Stimulated activated CD4-positive, alpha-beta T cell treated with anti-CD3 and anti-CD28 coated beads, Interleukin-12 subunit alpha, Interleukin-12 subunit beta, amount 100 ng/mL, for 48 hours (primary cell): ENCODE measurements at regions not wholly inside any gene's neighbourhood (a gene's known extent, or its start where the extent isn't known, plus 50 kb on each side); places are given as distances from the start of the nearest gene placed in this dataset.
"Not testable (repeated sequence)": the region's sequence is repeated elsewhere in the genome, so short reads cannot be mapped to it uniquely, and the experiment has no call there.

Experiments used
- DNase-seq, 3 donors: peaks; one replicate each; pipeline ENCODE4 v3.0.0-alpha.2; 2020; ENCODE audit warnings: low read depth in 2 of 3, low spot score in 1 of 3

GRCh38 chr4:72884225-72884624 is 185.3 kb downstream of the COX18 start:
- DNase-seq: not testable (repeated sequence)

DNA sequence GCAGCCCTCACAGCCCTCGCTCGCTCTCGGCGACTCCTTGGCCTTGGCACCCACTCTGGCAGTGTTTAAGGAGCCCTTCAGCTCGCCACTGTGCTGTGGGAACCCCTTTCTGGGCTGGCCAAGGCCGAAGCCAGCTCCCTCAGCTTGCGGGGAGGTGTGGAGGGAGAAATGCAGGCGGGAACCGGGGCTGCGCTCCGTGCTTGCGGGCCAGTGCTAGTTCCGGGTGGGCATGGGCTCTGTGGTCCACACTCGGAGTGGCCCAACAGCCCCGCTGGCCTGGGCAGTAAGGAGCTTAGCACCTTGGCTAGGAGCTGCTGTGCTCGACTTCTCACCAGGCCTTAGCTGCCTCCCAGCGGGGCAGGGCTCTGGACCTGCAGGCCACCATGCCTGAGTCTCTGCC is 192.6 kb downstream of the COX18 start:
- DNase-seq: no peak

DNA sequence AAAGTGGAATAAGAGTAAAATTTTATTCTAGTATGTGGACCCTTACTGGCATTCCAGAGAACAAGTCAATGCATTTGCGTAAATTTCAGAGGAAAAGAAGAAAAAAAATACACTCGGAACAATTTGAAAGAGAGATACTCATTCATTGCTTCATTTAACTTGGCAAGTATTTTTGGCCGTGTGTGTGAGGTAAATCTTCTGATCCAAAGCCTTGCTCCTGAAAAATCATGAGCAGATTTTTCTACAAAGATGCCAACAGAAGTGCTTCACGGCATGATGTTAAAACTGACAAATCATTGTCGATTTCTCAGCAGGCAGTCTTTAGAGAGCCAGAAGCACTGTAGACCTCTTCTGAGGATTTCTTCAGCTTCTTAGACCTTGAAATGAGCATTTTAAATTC is 194.0 kb downstream of the COX18 start:
- no peak for DNase-seq

GRCh38 chr4:72875138-72875537 is 194.4 kb downstream of the COX18 start:
- DNase-seq: no peak

DNA sequence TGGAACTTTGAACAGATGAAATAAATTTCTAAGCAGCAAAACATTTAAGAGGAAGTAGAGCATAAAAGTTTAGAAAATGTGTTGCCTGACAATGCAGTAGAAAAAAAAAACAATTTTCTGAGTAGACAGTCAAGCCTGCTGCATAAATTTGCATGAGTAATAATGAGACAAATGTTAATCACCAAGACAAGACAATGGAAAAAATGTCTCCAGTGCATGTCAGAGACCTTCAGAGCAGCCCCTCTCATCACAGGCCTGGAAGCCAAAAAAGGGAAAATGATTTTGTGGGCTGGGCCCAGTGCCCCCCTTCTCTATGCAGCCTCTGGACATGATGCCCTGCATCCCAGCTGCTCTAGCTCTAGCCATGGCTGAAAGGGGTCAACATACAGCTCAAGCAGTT is 204.6 kb downstream of the COX18 start:
- DNase-seq: no peak

DNA sequence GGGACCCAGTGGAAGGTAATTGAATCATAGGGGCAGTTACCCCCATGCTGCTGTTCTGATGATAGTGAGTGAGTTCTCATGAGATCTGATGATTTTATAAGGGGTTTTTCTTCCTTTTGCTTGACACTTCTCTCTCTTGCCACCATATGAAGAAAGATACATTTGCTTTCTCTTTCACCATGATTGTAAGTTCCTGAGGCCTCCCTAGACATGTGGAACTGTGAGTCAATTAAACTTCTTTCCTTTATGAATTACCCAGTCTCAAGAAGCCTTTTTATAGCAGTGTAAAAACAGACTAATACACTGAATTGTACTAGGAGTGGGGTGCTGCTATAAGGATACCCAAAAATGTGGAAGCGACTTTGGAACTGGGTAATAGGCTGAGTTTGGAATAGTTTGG is 205.2 kb downstream of the COX18 start:
- DNase-seq: not testable (repeated sequence)

- no peak for DNase-seq
Measured at GRCh38 chr4:72860766-72861165, 208.8 kb downstream of the COX18 start.

DNA sequence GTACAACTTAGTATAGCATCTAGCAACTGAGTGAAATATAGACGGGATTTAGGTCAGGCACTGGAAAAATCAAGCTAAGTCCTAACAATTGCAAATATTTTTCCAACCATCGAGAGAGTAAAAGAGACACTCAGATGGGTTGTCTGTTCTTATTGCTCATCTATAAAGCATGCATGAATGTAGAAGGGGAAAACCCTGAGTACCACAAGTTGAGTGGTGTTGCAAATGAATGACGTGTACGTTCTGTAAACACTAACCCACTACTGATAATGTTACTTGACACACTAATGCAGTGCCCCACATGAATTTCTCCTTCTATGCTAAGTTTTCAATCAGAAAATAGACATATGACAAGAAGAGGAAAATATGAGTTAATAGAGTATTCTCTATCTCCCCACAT is 211.2 kb downstream of the COX18 start:
- DNase-seq: no peak

GRCh38 chr4:72857787-72858186 is 211.7 kb downstream of the COX18 start:
- DNase-seq: no peak

GRCh38 chr4:72857216-72857615 is 212.3 kb downstream of the COX18 start:
- no peak for DNase-seq

DNA sequence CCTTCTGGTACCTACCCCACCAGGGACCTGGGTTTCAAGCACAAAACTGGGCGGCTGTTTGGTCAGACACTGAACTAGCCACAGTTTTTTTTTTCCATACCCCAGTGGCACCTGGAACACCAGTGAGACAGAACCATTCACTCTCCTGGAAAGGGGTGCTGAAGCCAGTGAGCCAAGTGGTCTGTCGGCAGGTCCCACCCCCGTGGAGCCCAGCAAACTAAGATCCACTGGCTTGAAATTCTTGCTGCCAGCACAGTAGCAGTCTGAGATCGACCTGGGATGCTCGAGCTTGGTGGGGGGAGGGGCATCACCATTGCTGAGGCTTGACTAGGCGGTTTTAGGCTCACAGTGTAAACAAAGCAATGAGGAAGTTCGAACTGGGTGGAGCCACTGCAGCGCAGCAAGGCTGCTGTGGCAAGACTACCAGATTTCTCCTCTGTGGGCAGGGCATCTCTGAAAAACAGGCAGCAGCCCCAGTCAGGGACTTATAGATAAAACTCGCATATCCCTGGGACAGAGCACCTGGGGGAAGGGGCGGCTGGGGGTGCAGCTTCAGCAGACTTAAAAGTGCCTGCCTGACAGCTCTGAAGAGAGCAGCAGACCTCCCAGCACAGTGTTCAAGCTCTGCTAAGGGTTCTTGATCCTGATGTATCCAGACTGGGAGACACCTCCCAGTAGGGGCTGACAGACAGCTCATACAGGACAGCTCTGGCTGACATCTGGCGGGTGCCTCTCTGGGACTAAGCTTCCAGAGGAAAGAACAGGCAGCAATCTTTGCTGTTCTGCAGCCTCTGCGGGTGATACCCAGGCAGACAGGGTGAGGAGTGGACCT is 223.0 kb downstream of the COX18 start:
- DNase-seq: no peak

- DNase-seq: no peak
Measured at GRCh38 chr4:72843466-72843865, 226.1 kb downstream of the COX18 start.

DNA sequence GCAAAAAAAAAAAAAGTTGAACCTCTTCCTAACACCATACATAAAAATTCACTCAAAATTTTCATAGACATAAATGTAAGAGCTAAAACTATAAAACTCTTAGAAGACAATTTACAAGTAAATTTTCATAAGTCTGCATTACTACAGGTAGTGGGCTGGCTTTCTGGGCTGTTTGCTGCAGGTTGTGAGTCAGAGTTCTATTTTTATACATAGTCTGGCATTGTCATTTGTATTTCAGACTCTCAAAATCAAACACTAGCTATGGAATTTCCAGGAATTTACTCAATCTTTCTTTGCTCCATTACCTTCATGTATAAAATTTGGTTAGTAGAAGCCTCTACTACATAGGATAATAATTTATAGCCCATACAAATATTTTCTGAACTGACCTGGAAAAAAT is 227.2 kb downstream of the COX18 start:
- DNase-seq: no peak

DNA sequence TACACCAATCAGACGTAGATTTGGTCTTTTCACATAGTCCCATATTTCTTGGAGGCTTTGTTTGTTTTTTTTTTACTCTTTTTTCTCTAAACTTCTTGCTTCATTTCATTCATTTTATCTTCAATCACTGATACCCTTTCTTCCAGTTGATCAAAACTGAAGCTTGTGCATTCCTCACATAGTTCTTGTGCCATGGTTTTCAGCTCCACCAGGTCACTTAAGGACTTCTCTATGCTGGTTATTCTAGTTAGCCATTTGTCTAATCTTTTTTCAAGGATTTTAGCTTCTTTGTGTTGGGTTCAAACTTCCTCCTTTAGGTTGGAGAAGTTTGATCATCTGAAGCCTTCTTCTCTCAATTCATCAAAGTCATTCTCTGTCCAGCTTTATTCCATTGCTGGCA is 229.3 kb downstream of the COX18 start:
- not testable (repeated sequence) for DNase-seq

DNA sequence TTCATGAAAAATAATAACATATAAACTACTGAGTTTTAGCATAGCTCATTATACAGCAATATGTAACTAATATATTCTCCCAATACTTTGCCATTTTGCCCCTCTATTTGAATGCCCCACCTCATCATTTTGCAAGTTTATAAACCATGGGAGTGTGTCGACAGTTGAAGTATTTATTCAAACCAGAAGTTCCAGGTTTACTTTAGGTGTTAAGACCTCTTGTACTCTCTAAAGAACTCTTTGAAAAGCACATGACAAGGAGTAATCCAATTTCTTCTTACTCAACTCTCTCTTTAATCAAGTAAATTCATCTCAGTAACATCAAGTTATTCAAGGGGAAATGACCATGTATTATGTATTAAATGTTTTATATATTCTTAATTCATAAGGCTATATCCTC is 240.7 kb downstream of the COX18 start:
- no peak for DNase-seq

GRCh38 chr4:72827968-72828367 is 241.5 kb downstream of the COX18 start:
- no peak for DNase-seq

DNA sequence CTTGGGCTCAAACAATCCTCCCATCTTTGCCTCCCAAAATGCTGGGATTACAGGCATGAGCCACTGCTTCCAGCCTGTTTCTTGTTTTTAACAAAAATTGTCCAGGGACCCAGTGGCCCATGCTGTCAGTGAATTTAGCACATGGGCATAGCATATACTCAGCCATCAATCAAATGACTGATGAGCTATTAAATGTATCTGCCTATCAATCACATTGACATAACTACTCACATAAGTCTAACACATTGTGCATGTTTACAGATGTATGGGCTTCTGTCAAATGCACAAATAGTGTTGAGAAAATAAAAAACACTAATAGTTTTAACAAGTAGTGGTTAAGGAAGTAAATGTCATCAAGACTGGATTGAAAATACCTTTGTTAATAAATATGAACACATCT is 249.4 kb downstream of the COX18 start:
- no peak for DNase-seq

DNA sequence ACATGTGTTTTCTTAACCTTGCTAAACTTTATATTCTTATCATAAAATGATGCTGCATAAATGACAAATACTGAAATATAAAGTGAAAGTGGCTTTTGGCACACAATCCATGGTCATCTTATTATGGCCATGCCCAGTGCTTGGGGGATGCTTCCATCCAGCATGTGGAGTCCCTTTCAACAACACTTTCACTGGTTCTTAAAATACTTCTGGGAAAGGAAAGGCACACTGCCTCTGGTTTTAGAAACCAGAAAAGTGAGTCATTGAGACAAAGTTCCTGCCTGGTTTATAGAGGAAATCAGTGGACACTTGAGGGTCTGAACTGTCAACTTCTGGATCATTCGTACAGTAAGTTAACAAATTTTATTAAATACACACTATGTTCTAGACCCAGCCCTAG is 248.0 kb upstream of the ADAMTS3 start:
- no peak for DNase-seq

GRCh38 chr4:72814241-72814640 is 245.2 kb upstream of the ADAMTS3 start:
- DNase-seq: no peak

GRCh38 chr4:72809208-72809607 is 240.2 kb upstream of the ADAMTS3 start:
- DNase-seq: no peak

DNA sequence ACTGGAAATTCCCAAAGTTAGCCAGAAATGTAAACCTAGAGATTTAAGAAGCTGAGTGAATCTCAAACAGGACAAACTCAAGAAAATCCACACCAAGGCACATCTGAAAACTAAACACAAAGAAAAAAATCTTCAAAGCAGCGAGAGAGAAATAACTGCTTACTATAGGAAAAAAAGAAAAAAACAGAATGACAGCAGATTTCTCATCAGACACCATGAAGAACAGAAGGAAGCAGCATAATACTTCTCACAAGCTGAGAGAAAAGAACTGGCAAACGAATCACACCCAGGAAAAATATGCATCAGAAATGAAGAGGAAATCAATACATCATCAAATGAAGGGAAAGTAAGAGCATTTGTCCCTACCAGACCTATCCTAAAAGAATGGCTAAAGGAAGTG is 236.3 kb upstream of the ADAMTS3 start:
- no peak for DNase-seq

DNA sequence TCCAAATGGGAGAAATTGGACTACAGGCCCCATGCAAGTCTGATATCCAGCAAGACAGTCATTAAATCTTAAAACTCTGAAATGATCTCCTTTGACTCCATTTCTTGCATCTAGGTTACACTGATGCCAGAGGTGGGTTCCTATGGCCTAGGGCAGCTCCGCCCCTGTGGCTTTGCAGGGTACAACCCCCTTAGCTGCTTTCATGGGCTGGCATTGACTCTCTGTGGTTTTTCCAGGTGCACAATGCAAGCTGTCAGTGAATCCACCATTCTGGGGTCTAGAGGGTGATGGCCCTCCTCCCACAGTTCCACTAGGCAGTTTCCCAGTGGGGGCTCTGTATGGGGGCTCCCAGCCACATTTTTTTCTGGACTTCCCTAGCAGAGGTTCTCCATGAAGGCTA is 228.5 kb upstream of the ADAMTS3 start:
- DNase-seq: no peak

DNA sequence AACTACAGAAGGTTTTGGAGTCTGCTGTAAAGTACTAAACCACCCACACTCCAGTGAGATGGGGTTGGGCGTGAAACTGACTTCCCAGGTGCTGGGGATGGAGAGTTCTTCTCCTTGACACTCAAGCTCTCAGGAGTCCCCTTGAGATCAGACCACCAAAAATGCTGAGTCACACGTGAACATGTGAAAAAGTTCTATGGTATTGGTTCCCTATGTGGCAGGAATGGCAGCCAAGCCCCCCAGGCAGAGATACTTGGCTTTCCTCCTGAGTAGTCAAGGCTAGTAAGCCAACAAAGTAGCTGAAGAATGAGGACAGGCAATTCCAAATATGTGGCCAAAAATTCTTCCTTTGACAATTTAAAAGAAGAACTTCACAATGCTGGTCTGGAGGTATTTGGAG is 222.0 kb upstream of the ADAMTS3 start:
- DNase-seq: no peak
